ENCODE measurements at regions not wholly inside any gene's neighbourhood (a gene's known extent, or its start where the extent isn't known, plus 50 kb on each side); places are given as distances from the start of the nearest gene placed in this dataset.
A peak's percentile ranks its signal among the peaks of the same experiment; 100 is the strongest.

DNA sequence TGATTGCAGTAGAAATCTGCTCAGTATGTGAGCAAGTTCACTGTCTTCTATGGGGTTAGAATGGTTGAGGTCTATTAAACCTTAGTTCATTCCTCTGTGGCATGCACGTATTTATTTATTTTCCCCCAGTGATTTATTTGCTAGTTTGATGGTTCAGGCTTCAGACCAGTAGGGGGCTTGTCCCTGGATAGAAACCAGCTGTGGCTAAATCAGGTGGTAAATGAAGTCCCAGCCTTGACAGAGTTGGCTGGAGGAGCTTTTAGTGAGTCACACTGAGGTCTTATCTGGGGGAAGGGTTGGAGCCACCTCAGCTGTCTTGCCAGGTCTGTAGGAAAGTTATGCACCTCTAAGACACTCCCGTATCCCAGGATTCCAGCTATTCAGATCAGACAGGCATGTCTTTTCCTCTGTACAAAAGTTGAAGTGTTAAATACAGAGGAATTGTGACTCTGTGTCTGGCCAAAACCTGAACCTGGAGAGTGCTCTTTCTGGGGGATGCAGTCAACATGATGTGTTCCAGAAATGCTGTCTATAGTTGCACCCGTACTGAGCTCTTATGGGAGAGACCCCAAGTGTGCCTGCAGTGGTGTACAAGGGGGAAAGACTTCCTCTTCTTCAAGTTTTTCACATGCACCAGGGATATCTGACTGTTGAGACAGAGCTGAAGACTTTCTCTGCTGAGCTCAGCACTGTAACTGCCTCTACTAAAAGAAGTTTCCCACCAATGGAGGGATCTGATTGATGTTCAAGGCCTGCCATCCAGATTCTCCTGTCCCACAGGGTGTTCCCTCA is 1322.1 kb downstream of the TMEM121 start:
- FAIRE-seq, result peak; percentile 86
- TF ChIP-seq TAF1 (IDR thresholded peaks at IDR 0.05; ENCODE audit: low read depth, low read length) (no peak), SPI1 (IDR thresholded peaks at IDR 0.05; ENCODE audit: low read depth, low read length) (peak; percentile 51; the same call in 1 of the 2 replicates)
- DNase-seq (ENCODE audit: insufficient read length, low spot score), result no peak

GRCh38 chr14:106850913-106851825 is 1324.8 kb downstream of the TMEM121 start:
- peak; percentile 92 for FAIRE-seq
- no peak for TF ChIP-seq TAF1 (IDR thresholded peaks at IDR 0.05; ENCODE audit: low read depth, low read length)
- peak; percentile 95 for TF ChIP-seq POU2F2 (IDR thresholded peaks at IDR 0.05; ENCODE audit: low read depth, low read length)
- no peak for TF ChIP-seq POLR2AphosphoS5 (IDR thresholded peaks at IDR 0.05; ENCODE audit: low read depth, low read length)

GRCh38 chr14:106872611-106873446 is 1346.4 kb downstream of the TMEM121 start:
- FAIRE-seq (peak; percentile 89), DNase-seq (ENCODE audit: insufficient read length, low spot score) (no peak)

More at GRCh38 chr14:106850913-106851825, 1324.8 kb downstream of the TMEM121 start:
- DNase-seq (ENCODE audit: insufficient read length, low spot score), result no peak

GRCh38 chr14:106874350-106874749 is 1348.0 kb downstream of the TMEM121 start:
- FAIRE-seq (peak; percentile 75), DNase-seq (ENCODE audit: insufficient read length, low spot score) (no peak)
- TF ChIP-seq SPI1 (IDR thresholded peaks at IDR 0.05; ENCODE audit: low read depth, low read length), result no peak
- TF ChIP-seq POLR2AphosphoS5 (IDR thresholded peaks at IDR 0.05; ENCODE audit: low read depth, low read length), result no peak
- no peak for TF ChIP-seq PAX5 (IDR thresholded peaks at IDR 0.05; ENCODE audit: insufficient read depth, low read length, severe bottlenecking)
- TF ChIP-seq POLR2A (IDR thresholded peaks at IDR 0.05; ENCODE audit: low read depth, low read length), result no peak
- TF ChIP-seq TAF1 (IDR thresholded peaks at IDR 0.05; ENCODE audit: low read depth, low read length), result no peak
- no peak for TF ChIP-seq POU2F2 (IDR thresholded peaks at IDR 0.05; ENCODE audit: low read depth, low read length)

More at GRCh38 chr14:106872611-106873446, 1346.4 kb downstream of the TMEM121 start:
- no peak for TF ChIP-seq TAF1 (IDR thresholded peaks at IDR 0.05; ENCODE audit: low read depth, low read length)
- peak; percentile 33 for TF ChIP-seq SPI1 (IDR thresholded peaks at IDR 0.05; ENCODE audit: low read depth, low read length)
- no peak for TF ChIP-seq POU2F2 (IDR thresholded peaks at IDR 0.05; ENCODE audit: low read depth, low read length)
- TF ChIP-seq PAX5 (IDR thresholded peaks at IDR 0.05; ENCODE audit: insufficient read depth, low read length, severe bottlenecking), result no peak

- no peak for DNase-seq (ENCODE audit: insufficient read length, low spot score)
- peak; percentile 5 for FAIRE-seq
- TF ChIP-seq PAX5 (IDR thresholded peaks at IDR 0.05; ENCODE audit: insufficient read depth, low read length, severe bottlenecking) (no peak), POLR2A (IDR thresholded peaks at IDR 0.05; ENCODE audit: low read depth, low read length) (no peak), POLR2AphosphoS5 (IDR thresholded peaks at IDR 0.05; ENCODE audit: low read depth, low read length) (no peak), POU2F2 (IDR thresholded peaks at IDR 0.05; ENCODE audit: low read depth, low read length) (no peak), SPI1 (IDR thresholded peaks at IDR 0.05; ENCODE audit: low read depth, low read length) (no peak), TAF1 (IDR thresholded peaks at IDR 0.05; ENCODE audit: low read depth, low read length) (no peak)
Observed at GRCh38 chr14:106875503-106875902, 1349.1 kb downstream of the TMEM121 start.

DNA sequence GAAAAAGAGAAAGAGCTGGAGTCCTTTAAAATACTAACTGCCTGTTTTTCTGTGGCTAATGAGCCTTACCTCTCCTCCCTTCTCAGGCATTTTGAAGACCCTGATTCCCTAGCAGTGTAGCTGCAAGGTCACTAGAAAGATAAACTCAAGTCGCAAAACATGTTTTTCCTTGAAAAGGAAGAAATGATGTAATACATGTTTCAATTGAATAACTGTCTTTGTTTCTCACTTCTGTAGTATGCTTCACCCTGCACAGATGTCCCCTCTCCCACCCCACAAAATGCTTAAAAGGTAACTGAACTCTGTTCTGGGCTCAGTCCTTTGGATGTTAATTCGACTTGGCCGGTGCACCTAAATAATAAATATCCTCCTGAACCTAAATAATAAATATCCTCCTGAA is 1350.3 kb downstream of the TMEM121 start:
- TF ChIP-seq SPI1 (IDR thresholded peaks at IDR 0.05; ENCODE audit: low read depth, low read length) (no peak), POU2F2 (IDR thresholded peaks at IDR 0.05; ENCODE audit: low read depth, low read length) (no peak), PAX5 (IDR thresholded peaks at IDR 0.05; ENCODE audit: insufficient read depth, low read length, severe bottlenecking) (no peak), POLR2AphosphoS5 (IDR thresholded peaks at IDR 0.05; ENCODE audit: low read depth, low read length) (no peak), TAF1 (IDR thresholded peaks at IDR 0.05; ENCODE audit: low read depth, low read length) (no peak), POLR2A (IDR thresholded peaks at IDR 0.05; ENCODE audit: low read depth, low read length) (no peak)
- DNase-seq (ENCODE audit: insufficient read length, low spot score) (no peak), FAIRE-seq (no peak)

DNA sequence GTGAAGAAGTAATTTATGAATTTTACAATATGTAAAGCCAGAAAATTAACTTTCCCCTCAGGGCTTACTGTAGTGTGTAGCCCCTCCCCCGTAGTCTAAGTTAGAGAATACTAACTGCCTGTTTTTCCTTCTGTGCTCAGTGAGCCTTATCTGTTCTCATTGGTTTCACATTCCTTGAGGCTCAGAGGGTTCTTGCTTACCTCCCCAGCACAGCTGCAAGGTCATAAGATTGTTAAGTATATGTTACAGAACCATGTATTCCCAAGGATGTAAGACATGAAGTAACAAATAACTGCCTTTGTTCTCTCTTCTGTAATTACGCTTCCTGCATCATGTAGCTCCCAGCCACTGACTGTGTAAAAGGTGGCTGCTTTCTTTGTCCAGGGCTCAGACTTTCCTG is 1351.1 kb downstream of the TMEM121 start:
- TF ChIP-seq POU2F2 (IDR thresholded peaks at IDR 0.05; ENCODE audit: low read depth, low read length) (no peak), POLR2A (IDR thresholded peaks at IDR 0.05; ENCODE audit: low read depth, low read length) (no peak), POLR2AphosphoS5 (IDR thresholded peaks at IDR 0.05; ENCODE audit: low read depth, low read length) (no peak), TAF1 (IDR thresholded peaks at IDR 0.05; ENCODE audit: low read depth, low read length) (no peak), PAX5 (IDR thresholded peaks at IDR 0.05; ENCODE audit: insufficient read depth, low read length, severe bottlenecking) (no peak), SPI1 (IDR thresholded peaks at IDR 0.05; ENCODE audit: low read depth, low read length) (no peak)
- DNase-seq (ENCODE audit: insufficient read length, low spot score) (no peak), FAIRE-seq (peak; percentile 80)

- DNase-seq (ENCODE audit: insufficient read length, low spot score) (no peak), FAIRE-seq (peak; percentile 91)
- no peak for TF ChIP-seq TAF1 (IDR thresholded peaks at IDR 0.05; ENCODE audit: low read depth, low read length)
- TF ChIP-seq PAX5 (IDR thresholded peaks at IDR 0.05; ENCODE audit: insufficient read depth, low read length, severe bottlenecking), result no peak
Observed at GRCh38 chr14:106879241-106879640, 1352.9 kb downstream of the TMEM121 start.

DNA sequence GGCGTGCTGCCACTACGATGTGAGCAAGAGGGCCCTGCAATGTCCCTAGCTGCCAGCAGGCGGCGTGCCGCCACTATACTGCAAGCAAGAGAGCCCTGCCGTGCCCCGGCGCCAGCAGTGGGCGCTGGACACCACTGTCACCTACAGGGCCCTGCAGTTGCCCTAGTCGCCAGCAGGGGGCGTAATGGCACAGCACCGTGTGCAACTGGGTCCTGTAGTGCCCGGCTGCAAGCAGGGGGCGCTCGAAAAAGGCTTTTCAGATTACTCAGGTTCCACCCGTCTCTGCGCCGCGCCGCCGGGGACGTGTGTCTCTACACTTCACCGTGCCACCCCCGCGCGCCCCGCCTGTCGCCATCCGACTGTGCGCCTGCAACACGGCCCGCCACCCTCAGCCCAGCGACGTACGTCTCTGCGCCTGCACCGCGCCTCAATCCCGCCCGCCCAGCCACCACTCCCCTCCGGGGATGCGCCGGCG is 1356.9 kb downstream of the TMEM121 start:
- FAIRE-seq (no peak), DNase-seq (ENCODE audit: insufficient read length, low spot score) (no peak)
- no peak for TF ChIP-seq POLR2AphosphoS5 (IDR thresholded peaks at IDR 0.05; ENCODE audit: low read depth, low read length)
- no peak for TF ChIP-seq TAF1 (IDR thresholded peaks at IDR 0.05; ENCODE audit: low read depth, low read length)
- TF ChIP-seq POU2F2 (IDR thresholded peaks at IDR 0.05; ENCODE audit: low read depth, low read length), result no peak
- no peak for TF ChIP-seq PAX5 (IDR thresholded peaks at IDR 0.05; ENCODE audit: insufficient read depth, low read length, severe bottlenecking)
- no peak for TF ChIP-seq SPI1 (IDR thresholded peaks at IDR 0.05; ENCODE audit: low read depth, low read length)
- TF ChIP-seq POLR2A (IDR thresholded peaks at IDR 0.05; ENCODE audit: low read depth, low read length), result no peak
